ENCODE measurements at regions not wholly inside any gene's neighbourhood (a gene's known extent, or its start where the extent isn't known, plus 50 kb on each side); places are given as distances from the start of the nearest gene placed in this dataset.
A peak's percentile ranks its signal among the peaks of the same experiment; 100 is the strongest.

GRCh38 chr1:165073185-165074007, 283.1 kb downstream of the LMX1A start:
- 5% methylated on average over 7 of the region's 7 CpGs for WGBS (ENCODE audit: low lambda C conversion rate)
- ChIA-PET POLR2A (no interaction called here), CTCF (interaction anchor here (0.6 to 3.1 kb wide), 44 partner anchors 9 to 1719 kb away, joined by 3 to 16 read pairs (median 3); no protein-coding TSS in a partner anchor)
- Histone ChIP-seq H3K36me3 (replicated peaks in 1 of 2; ENCODE audit: control insufficient read depth in 1 of 2, insufficient read depth in 2 of 2, low read length in 1 of 2) (no peaks in the 10 kb centered on the region), H3K9me3 (no peaks in the 10 kb centered on the region), H2AFZ (ENCODE audit: low read depth) (no peak overlapping the region), H3K9me2 (no peaks in the 10 kb centered on the region), H3F3A (replicated peaks; ENCODE audit: insufficient read depth) (no peaks in the 10 kb centered on the region), H4K20me1 (ENCODE audit: insufficient read depth) (no peaks in the 10 kb centered on the region), H3K27me3 (ENCODE audit: insufficient read depth) (no peaks in the 10 kb centered on the region), H3K9ac (no peak overlapping the region), H3K79me2 (ENCODE audit: insufficient read depth) (no peaks in the 10 kb centered on the region), H3K4me1 (ENCODE audit: control insufficient read depth in 1 of 2, insufficient read depth in 2 of 2, low read depth in 1 of 2, low read length in 1 of 2) (no peaks in the 10 kb centered on the region), H3K4me3 (ENCODE audit: low read depth in 2 of 2, low read length in 1 of 2) (no peak overlapping the region; a peak in 1 of 4 replicates), H3K4me2 (no peak overlapping the region), H3K27ac (ENCODE audit: low read depth in 2 of 2, low read length in 1 of 2) (no peak overlapping the region)
- DNase-seq, result peak; percentile 47
- TF ChIP-seq FOXM1 (IDR thresholded peaks at IDR 0.05; ENCODE audit: low read depth), result no peak
- no peak for TF ChIP-seq USF1 (IDR thresholded peaks at IDR 0.05; ENCODE audit: borderline replicate concordance, low read depth)
- TF ChIP-seq SMC3 (IDR thresholded peaks at IDR 0.05; ENCODE audit: low read depth, low read length), result peak; percentile 81
- no peak for TF ChIP-seq MXI1 (IDR thresholded peaks at IDR 0.05; ENCODE audit: low read depth, low read length)
- TF ChIP-seq GABPA (IDR thresholded peaks at IDR 0.05; ENCODE audit: low read depth), result no peak
- peak; percentile 92 for TF ChIP-seq RAD21 (IDR thresholded peaks at IDR 0.05; ENCODE audit: low read length)
- TF ChIP-seq USF2 (IDR thresholded peaks at IDR 0.05; ENCODE audit: borderline replicate concordance, low read depth, low read length), result no peak
- peak; percentile 76 for TF ChIP-seq CTCF (IDR thresholded peaks at IDR 0.05)
- no peak for TF ChIP-seq TEAD4 (IDR thresholded peaks at IDR 0.05; ENCODE audit: borderline replicate concordance, insufficient read depth)

GRCh38 chr1:165070675-165071074, 285.8 kb downstream of the LMX1A start:
- H3F3A ChIP-seq (replicated peaks; ENCODE audit: insufficient read depth), result no peaks in the 10 kb centered on the region
- no peak for DNase-seq
- H3K4me1 ChIP-seq (ENCODE audit: control insufficient read depth in 1 of 2, insufficient read depth in 2 of 2, low read depth in 1 of 2, low read length in 1 of 2), result no peaks in the 10 kb centered on the region
- no peaks in the 10 kb centered on the region for H3K36me3 ChIP-seq (replicated peaks in 1 of 2; ENCODE audit: control insufficient read depth in 1 of 2, insufficient read depth in 2 of 2, low read length in 1 of 2)
- no peak overlapping the region for H3K9ac ChIP-seq
- no peak overlapping the region for H3K4me3 ChIP-seq (ENCODE audit: low read depth in 2 of 2, low read length in 1 of 2)
- no peak overlapping the region for H2AFZ ChIP-seq (ENCODE audit: low read depth)
- H3K27ac ChIP-seq (ENCODE audit: low read depth in 2 of 2, low read length in 1 of 2), result no peak overlapping the region
- no peaks in the 10 kb centered on the region for H3K9me3 ChIP-seq
- no peaks in the 10 kb centered on the region for H4K20me1 ChIP-seq (ENCODE audit: insufficient read depth)
- no peaks in the 10 kb centered on the region for H3K79me2 ChIP-seq (ENCODE audit: insufficient read depth)
- no peaks in the 10 kb centered on the region for H3K9me2 ChIP-seq
- ChIA-PET CTCF (interaction anchor here (1.5 to 1.6 kb wide), 2 partner anchors 284 to 1712 kb away, joined by 5 read pairs; no protein-coding TSS in a partner anchor), POLR2A (no interaction called here)
- H3K4me2 ChIP-seq, result no peak overlapping the region
- H3K27me3 ChIP-seq (ENCODE audit: insufficient read depth), result no peaks in the 10 kb centered on the region
- TF ChIP-seq TAF1 (IDR thresholded peaks at IDR 0.05; ENCODE audit: borderline replicate concordance, low read depth, low read length), result no peak
- no peak for TF ChIP-seq FOSL2 (IDR thresholded peaks at IDR 0.05; ENCODE audit: borderline replicate concordance, low read depth)
- no peak for TF ChIP-seq RFX5 (IDR thresholded peaks at IDR 0.05; ENCODE audit: low read length)
- no peak for TF ChIP-seq GATA2 (CRISPR knock-in tag; IDR thresholded peaks at IDR 0.05)
- TF ChIP-seq MXI1 (IDR thresholded peaks at IDR 0.05; ENCODE audit: low read depth, low read length), result no peak
- TF ChIP-seq USF2 (IDR thresholded peaks at IDR 0.05; ENCODE audit: borderline replicate concordance, low read depth, low read length), result no peak
- TF ChIP-seq PBX3 (IDR thresholded peaks at IDR 0.05), result no peak
- TF ChIP-seq CHD2 (IDR thresholded peaks at IDR 0.05; ENCODE audit: low read length, partially characterized antibody), result no peak
- 45% methylated on average over 4 of the region's 4 CpGs for WGBS (ENCODE audit: low lambda C conversion rate)
